Urinary bladder (tissue), 3 donors: ENCODE measurements at regions not wholly inside any gene's neighbourhood (a gene's known extent, or its start where the extent isn't known, plus 50 kb on each side); places are given as distances from the start of the nearest gene placed in this dataset.
"Not testable (repeated sequence)": the region's sequence is repeated elsewhere in the genome, so short reads cannot be mapped to it uniquely, and the experiment has no call there.

Experiments
- DNase-seq: peaks from one replicate; pipeline ENCODE4 v3.0.0-alpha.2; 2015; ENCODE audit errors: extremely low spot score
- H3K27ac ChIP-seq: one replicate; pipeline ENCODE4 v1.5.1; 2013; ENCODE audit warnings: low read depth, mild to moderate bottlenecking, moderate library complexity
- H3K36me3 ChIP-seq: one replicate; pipeline ENCODE4 v1.6.1; 2013; ENCODE audit warnings: mild to moderate bottlenecking, moderate library complexity; ENCODE audit not compliant: insufficient read depth
- H3K4me1 ChIP-seq: one replicate; pipeline ENCODE4 v1.6.1; 2013; ENCODE audit warnings: mild to moderate bottlenecking, moderate library complexity; ENCODE audit not compliant: insufficient read depth
- H3K4me3 ChIP-seq: one replicate; pipeline ENCODE4 v1.5.1; 2013; ENCODE audit warnings: low read depth, low read length
- WGBS: extraction: QIAGEN DNeasy Blood & Tissue Kit; methylation state at CpG from one replicate; pipeline ENCODE4 v1.1.7; 2013; 5-methylcytosine and 5-hydroxymethylcytosine counted together
- donor health status: healthy with polysubstance abuse.
- donor health status: healthy.

DNA sequence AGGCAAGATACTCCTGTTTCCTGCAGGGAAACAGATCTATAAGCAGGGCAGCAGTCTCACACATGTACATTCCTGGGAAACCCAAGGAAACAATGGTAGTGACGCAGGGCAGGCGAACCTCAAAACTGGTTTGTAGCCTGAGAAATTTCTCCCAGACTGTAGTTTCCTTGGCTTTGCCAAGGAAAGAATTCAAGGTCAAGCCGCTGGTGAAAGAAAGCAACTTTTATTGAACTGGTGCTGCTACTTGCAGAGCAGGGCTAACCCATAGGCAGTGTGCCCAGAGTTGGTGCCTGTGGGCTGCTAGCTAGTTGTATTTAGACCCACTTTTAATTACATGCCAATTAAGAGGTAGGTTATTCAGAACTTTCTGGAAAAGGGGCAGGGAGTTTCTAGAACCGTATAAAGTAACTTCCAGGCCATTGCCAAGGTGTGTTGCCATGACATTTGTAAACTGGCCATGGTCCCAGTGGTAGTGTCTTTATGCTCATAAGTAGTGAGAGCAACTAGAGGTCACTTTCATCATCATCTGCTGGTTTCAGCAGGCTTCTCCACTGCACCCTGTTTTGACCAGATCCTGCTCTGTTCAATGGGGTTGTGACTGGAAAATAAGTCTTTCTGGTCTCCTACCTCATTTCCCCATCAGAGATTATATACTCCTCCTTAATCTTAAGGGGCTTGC lies 89.7 kb downstream of the PPIAL4C start:
- not testable (repeated sequence) for H3K36me3 ChIP-seq, DNase-seq, H3K27ac ChIP-seq, H3K4me3 ChIP-seq, H3K4me1 ChIP-seq
- WGBS: 79% methylated on average over 4 of the region's 4 CpGs

DNA sequence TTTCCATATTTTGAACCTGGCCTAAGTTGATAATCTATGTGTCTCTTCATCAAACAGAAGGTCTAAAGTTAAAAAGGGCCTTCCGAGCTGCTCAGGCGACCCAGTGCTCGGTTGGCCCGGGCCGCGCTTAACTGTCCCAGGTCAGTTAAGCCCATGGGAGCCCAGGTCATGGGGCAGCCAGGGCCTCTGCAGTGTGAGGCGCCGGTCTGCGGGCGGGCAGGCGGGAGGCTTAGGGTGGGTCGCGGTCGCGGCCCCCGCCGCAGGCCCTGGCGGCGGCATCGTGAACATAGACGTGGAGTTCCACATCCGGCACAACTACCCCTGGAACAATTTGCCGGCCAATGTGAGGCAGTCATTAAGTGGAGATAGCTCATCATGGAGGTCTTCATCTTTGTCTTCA lies 91.3 kb downstream of the PPIAL4C start:
- WGBS: 97% methylated on average over 23 of the region's 23 CpGs
- not testable (repeated sequence) for H3K4me3 ChIP-seq, H3K36me3 ChIP-seq, H3K4me1 ChIP-seq, H3K27ac ChIP-seq, DNase-seq

DNA sequence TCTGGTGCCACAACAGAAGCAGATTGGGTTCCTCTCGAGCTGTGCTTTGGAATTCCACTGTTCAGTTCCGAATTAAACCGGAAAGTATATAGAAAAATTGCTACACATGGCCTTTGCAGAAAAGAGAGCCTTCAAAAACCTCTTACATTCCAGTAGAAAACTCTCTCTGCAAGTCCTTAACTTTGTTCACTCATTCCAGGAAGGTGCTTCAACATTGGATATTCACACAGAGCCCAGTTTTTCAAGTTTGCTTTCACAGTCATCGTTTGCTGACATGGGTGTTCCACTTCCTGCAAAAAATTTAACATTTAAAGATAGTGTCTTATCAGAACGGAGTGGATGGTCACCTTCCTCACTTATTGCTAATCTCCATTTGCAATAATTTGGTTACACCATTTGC lies 93.7 kb downstream of the PPIAL4C start:
- whole genome bisulfite sequencing: 79% methylated on average over 5 of the region's 5 CpGs

DNA sequence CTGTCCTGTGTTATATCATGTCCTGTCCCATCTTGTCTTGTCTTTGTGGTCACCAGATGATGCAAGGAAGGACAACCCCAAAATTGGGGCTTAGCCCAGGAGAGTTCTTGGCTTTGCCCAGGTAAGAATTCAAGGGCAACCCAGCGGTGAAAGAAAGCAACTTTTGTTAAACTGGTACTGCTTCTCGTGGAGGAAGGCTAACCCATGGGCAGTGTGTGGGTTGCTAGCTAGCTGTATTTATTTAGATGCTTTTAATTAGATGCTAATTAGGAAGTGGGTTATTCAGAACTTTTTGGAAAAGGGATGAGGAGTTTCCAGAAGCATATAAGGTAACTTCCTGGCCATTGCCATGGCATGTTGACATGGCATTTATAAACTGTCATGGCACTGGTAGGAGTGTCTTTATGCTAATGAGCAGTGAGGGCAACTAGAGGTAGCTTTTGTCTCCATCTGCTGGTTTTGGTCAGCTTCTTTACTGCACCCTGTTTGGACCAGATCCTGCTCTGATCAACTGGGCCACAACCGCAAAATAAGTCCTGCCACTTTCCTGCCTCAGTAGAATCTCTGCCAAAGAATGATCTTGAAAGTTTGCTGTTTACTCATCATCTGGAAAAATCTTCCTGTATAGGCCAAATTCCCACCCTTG lies 95.8 kb upstream of the FCGR1A start:
- H3K36me3 ChIP-seq, DNase-seq, H3K27ac ChIP-seq, H3K4me3 ChIP-seq, H3K4me1 ChIP-seq: not testable (repeated sequence)
- no CpG with 5 or more reads among the region's 3 CpGs for WGBS

More for the DNA sequence above, 93.7 kb downstream of the PPIAL4C start:
- not testable (repeated sequence) for DNase-seq, H3K4me1 ChIP-seq, H3K36me3 ChIP-seq, H3K27ac ChIP-seq, H3K4me3 ChIP-seq

DNA sequence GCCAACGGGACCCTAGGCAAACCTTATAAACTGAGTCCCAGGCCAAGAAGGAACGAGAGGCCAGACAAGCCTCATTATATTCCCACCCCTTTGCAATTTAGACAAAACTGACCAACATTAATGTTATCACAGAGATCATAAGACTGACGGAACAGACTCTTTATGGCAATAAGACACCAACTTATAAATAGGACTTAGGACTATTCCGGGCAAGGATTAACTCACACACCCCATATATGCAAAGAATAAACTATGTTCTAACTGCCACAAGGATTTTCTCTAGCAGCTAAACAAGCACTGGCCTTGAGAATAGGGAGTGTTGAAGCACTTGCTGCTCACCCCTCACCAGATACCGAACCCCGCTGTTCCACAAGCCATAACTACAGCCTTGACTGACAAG lies 91.1 kb upstream of the FCGR1A start:
- H3K36me3 ChIP-seq, H3K4me3 ChIP-seq, DNase-seq, H3K4me1 ChIP-seq, H3K27ac ChIP-seq: not testable (repeated sequence)
- 61% methylated on average over 4 of the region's 6 CpGs for WGBS

DNA sequence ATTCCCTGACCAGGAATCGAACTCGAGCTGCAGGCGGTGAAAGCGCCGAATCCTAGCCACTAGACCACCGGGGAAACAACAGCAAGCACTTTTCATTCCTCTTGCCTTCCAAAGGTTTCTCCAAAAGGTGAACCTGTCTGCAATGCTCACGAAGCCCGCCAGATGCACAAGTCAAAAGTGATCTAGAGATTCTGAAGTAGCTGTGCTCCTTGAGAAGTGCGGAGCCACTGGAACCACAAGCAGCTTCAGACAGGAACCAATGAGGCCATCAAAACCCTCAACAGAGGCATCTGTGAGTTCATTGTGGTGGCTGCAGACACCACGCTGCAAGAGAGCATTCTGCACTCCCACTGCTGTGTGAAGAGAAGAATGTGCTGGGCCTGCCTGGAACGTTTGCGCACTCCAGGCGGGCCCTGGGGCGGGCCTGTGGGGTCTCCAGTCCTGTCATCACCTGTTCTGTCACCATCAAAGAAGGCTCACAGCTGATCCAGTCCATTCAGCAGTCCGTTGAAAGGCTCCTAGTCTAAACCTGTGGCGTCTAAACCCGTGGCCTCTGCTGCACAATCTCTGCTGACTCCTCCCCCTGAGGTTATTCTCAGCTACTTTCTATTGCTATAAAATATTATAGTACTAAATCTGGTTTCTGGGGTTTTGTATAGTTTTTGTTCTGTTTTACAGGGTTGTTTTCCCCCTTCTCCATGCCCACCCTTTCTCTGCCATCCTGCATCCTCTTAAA lies 89.5 kb upstream of the FCGR1A start:
- not testable (repeated sequence) for H3K36me3 ChIP-seq, DNase-seq, H3K4me1 ChIP-seq, H3K27ac ChIP-seq, H3K4me3 ChIP-seq
- 91% methylated on average over 14 of the region's 17 CpGs for WGBS

DNA sequence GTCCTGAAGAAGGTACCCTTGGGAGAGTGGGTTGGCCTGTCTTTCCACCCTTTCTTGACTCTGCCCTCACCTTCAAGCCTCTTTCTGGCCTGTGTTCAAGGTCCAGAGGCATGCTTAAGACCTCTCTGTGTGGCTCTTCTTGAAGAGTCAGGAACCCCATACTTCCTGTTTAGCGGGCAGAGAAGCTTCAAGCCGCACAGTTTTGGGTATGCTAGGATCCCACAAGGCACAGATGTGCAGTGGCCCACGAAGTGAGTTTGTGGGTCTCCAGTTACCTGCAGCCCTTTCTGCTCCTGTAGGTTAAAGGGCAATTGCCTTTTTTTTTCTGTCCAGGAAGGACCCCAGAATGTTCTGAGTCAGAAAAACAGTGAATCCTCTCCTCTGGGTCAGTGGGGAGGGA lies 87.4 kb upstream of the FCGR1A start:
- 78% methylated on average over 3 of the region's 3 CpGs for WGBS
- not testable (repeated sequence) for H3K4me1 ChIP-seq, DNase-seq, H3K4me3 ChIP-seq, H3K27ac ChIP-seq, H3K36me3 ChIP-seq

DNA sequence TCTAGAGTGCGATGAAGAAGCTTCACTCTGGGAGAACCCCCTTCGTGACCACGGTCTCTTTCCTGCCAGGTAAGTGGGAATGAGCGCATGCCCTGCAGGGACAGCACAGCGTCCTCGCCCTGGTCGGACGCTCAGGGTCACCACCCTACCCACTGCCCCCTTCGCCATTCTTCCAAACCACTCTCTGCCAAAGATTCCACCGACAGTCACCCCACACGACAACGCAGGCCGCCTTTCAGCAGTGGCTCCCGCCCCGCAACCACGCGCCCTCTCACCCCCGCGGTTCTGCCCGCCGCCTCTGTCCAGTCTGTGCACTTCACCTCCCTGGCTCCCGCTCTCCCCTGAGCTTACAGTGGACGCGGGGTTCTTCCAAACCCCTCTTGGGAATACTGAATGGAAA lies 82.3 kb upstream of the FCGR1A start:
- not testable (repeated sequence) for H3K4me1 ChIP-seq, DNase-seq
- WGBS: 14% methylated on average over 18 of the region's 24 CpGs

DNA sequence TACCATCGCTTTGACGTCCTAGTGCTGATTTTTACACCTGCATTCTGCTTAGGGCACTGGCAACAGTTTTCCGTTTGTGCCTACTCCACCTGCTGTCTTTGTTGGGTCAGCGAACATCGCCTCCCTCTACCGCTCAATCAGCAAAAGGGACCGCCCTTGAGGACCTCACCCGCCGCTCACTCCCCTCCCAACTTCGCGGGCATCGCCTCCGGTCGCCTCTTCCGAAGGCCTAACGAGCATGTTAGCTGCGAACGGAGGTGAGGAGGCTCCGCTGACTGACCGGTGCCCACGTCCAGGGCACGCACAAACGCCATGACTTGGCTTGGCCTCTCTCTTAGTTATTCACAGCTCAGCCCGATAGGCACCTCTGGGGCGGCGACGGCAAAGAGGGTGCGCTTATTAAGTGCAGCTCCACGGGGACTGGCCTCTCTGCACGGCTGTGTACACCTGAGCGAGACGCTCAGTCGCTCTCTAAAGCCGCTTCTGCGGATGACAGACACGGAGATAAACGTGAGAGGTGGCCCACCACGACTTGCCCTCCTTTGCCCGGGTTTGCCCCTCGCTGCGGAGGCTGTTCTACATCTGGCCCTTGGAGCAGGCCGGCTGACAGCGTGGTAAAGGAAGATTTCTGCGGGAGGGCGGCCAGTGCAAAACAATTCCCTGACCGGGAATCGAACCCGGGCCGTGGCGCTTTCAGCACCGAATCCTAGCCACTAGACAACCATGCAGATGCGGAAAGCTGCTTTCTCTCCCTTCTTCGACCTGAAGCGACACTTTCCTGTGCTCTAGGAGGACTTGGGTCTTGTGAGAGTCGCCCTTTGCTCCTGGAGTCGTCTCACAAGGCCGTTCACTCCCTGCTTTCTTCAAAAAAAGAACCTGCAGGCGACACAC lies 81.6 kb upstream of the FCGR1A start:
- no CpG with 5 or more reads among the region's 58 CpGs for WGBS

More for the DNA sequence above, 82.3 kb upstream of the FCGR1A start:
- not testable (repeated sequence) for H3K4me3 ChIP-seq, H3K36me3 ChIP-seq, H3K27ac ChIP-seq

DNA sequence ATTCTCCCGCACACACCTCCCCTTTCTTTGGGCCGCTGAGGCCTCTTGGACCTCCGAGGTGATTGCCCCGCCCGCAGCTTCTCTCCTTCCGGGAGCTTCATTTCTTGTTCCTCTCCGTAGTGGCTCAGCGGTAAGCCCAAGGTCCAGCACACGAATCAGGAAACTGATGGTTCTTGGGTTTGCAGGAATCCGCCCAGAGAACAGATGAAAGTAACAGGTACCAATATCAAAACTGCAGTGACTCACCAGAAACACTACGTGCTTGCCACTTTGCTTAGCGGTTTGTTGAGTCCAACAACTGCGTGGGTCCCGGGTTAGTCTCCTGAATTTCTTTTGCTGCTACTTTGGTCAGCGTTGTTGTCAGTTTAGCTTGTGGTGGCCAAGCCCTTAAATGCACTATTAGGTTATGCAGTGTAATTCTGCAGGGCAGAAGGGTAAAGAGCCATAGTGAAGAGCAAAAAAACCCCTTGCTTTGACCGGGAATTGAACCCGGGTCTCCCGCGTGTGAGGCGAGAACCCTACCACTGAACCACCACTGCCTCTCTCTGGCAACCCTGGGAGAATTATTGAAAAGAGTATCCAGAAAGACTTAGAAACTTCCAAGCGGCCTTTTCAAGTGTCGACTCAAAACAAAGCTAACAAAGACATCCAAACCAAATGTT lies 74.2 kb upstream of the FCGR1A start:
- H3K27ac ChIP-seq, H3K4me1 ChIP-seq, H3K36me3 ChIP-seq, H3K4me3 ChIP-seq: not testable (repeated sequence)
- peak; percentile 87 for DNase-seq
- 3% methylated on average over 12 of the region's 22 CpGs for WGBS

More for the DNA sequence above, 81.6 kb upstream of the FCGR1A start:
- not testable (repeated sequence) for H3K4me3 ChIP-seq, H3K4me1 ChIP-seq, H3K27ac ChIP-seq, H3K36me3 ChIP-seq, DNase-seq

DNA sequence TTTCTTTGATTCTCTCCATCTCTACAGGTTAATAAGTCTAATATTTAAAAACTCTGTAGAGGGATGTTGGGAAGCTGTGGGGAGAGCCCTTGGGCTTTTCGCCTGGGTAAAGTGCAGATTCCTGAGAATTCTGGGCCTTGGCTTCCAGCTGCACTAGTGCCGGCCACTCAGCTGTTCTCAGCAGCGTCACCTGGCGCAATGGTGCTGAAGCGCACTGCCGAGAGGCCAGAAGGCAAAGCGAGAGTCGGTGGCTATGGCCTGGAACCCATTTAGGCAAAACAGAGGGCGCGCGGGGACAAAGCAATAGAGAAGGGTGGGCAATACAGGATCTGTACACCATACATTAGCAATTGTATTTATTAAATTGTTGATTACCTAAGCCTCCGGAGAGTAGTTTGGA lies 70.8 kb upstream of the FCGR1A start:
- not testable (repeated sequence) for DNase-seq, H3K27ac ChIP-seq, H3K4me1 ChIP-seq, H3K36me3 ChIP-seq, H3K4me3 ChIP-seq
- WGBS: 0% methylated on average over 1 of the region's 12 CpGs

DNA sequence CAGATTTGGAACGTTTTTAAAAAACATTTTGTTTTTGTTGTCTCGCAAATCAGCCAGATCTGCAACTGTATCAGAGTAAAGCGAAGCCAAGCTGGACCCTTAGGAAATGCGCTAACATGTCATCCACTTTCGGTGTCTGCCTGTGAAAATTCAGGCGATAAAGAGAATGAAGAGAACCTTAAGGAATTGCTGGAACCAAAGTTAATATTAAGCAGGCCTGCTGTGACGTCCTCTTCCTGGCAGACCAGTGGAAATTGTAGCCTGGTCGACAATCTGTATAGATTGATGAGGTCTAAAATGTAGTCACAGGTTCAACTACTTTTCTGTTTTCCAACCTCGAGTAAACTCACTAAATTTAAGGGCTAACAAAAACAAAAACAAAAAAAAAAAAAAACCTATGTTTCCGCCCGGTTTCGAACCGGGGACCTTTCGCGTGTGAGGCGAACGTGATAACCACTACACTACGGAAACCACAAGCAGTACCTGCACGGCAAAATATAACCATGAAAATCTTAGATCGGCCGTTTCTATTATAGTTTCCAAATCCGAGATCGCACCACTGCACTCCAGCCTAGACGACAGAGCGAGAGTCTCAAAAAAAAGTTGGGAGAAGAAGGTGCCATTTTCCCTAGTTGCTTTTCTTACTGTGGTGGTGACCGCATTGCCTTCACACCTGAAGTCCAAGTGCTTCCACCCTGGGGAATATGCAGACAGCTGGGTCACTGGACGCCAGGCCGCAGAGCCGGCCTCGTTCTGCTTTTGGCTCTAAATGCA lies 70.2 kb upstream of the FCGR1A start:
- H3K4me3 ChIP-seq, H3K36me3 ChIP-seq, H3K27ac ChIP-seq, H3K4me1 ChIP-seq: not testable (repeated sequence)
- peak; percentile 78 for DNase-seq
- 20% methylated on average over 23 of the region's 30 CpGs for WGBS
